HG02840 (cell line): ENCODE measurements at regions not wholly inside any gene's neighbourhood (a gene's known extent, or its start where the extent isn't known, plus 50 kb on each side); places are given as distances from the start of the nearest gene placed in this dataset.

Experiments
- ATAC-seq: cut with Tn5 transposase; IDR thresholded peaks from one replicate; pipeline ENCODE4 v1.9.1; 2021; ENCODE audit warnings: mild to moderate bottlenecking, moderate library complexity, moderate number of reproducible peaks; ENCODE audit not compliant: unreplicated experiment, low FRiP score

DNA sequence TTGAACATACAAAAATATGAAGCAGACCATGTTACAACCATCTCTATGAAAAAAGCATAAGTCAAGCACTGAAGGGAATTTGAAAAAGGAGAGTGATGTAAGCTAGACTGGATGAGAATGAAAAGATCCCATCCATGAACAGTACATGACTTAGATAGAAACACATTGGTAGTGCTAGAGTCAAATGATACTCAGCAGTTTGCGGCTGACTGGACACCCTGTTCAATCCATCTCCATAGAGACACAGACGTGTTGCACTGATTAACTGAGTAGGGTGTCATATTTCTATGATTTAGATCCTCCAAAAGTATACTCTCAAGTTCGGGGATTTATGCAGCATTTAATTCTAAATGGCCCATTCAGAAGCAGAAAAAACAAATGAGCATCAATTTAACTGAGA lies 674.3 kb upstream of the NRXN1 start:
- no peak for ATAC-seq

DNA sequence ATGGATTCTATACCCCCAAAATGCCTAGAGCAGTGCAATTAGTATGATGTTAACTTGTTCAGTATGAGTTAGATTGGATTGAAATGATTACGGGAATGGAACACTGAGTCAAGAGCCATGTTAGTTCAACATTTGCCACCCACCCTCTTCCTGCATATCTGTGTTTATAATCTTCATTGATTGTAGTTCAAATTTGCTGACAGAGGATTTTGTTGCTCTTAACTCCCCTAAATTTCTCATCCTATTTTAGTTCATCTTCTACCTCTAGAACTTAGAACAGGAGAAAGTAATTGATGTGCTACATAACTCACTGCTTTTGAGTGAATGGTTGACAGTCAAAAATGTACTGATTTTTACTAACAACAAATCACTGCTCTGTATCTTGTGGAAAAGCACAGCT lies 673.5 kb upstream of the NRXN1 start:
- ATAC-seq: no peak

DNA sequence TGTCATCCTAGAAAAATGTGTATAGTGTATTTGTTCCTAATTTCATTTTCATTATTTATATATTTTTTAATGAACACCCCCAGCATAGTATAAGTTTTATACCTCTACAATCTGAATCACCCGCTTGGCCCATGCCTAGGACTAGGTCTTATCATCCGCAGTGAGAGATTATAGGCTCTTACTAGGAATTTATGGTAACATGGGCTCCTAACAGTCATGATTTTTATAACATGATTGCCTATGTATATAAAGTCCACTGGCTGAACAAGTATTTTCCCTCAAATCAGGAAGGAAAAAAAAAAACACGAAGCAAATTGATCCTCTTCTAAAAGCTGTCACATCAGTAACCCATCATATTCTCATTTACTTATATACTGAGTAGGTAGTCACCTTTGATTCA lies 666.1 kb upstream of the NRXN1 start:
- ATAC-seq: no peak

DNA sequence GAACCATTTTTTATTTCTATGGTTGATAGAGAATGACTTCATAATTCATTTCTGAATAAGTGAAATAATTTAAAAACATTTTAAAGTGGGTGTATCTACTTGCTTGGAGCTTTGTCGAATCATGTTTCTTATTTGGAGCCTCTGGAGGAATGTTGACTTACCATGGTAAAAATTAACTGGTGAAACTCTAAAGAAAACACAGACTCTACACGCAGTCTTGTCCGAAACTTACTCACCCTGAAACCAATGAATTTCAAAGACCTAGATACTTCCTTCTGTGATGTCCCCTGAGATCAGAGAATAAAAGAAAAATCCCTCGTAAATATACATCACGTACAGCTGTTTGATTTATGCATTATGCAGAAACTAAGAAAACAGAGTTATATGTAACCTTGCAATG lies 665.2 kb upstream of the NRXN1 start:
- ATAC-seq: no peak

DNA sequence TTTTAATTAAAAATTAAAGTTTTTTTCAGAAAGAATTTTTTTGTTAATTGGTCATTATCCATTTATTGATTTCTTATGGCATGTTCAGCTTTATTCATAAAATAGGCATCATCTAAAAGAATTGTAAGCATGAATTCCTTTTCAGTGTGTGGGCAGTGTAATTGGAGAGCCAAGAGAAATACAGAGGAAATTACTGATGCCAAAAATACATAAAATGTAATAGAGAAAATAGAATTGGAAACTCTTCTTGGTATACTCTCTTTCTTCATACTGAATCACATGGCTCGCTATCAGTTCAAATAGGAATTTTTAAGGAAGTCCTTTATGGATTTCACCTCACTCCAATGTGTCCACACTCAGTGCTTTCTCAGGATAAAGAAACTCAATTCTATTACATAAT lies 663.6 kb upstream of the NRXN1 start:
- no peak for ATAC-seq

DNA sequence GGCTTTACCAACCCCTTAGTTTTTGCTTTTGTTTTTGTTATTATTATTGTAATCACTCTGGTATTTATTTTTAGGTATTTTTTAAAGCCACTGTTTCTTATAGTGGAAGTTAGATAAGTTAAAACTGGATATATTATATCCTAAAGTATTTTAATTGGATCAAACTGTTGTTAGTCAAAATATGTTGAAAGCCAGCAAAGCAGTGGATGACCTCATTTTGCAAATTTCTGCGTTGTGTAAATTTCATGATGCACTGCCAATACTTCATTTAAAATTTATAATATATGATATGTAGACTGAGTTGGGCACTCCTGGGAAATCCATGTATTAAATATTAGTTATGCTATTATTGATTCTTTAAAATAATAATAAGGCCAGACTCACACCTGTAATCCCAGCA lies 661.7 kb upstream of the NRXN1 start:
- no peak for ATAC-seq

DNA sequence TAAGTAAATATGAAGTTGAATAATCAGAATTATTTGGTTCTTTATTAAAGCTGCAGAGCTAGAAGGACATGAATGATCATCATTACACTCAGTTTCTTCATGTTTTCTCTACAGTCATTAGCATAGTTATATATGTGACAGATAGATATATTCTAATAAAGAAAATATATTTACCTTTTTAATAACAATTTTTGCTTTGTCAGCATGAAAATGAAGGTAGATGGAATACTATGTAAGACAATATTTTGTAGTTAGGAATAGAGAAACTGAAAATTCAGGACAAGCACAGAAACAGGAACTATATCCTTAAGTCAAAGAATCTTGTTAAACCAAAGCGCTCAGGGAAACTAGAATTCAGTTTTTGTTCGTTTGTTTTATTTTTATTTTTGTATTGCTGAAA lies 649.9 kb upstream of the NRXN1 start:
- ATAC-seq: no peak

DNA sequence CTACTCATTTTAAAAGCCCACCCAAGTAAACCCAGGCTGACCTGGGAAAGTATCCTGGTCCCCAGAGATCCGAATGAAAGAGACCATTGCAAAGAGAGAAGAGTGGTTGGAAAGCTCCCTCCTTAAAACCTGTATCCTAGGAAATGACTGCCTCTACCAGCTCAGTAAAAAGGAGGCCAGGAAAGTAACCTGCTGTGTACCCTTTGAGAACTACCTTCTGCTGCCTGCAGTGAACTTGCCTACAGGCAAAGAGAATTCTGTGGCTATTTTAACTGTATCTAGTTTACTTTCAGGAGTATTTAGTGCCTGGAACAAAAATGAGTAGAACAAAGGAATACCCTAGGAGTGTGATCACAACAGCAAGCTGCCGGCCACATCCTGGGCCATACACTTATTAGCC lies 641.7 kb upstream of the NRXN1 start:
- ATAC-seq: no peak

DNA sequence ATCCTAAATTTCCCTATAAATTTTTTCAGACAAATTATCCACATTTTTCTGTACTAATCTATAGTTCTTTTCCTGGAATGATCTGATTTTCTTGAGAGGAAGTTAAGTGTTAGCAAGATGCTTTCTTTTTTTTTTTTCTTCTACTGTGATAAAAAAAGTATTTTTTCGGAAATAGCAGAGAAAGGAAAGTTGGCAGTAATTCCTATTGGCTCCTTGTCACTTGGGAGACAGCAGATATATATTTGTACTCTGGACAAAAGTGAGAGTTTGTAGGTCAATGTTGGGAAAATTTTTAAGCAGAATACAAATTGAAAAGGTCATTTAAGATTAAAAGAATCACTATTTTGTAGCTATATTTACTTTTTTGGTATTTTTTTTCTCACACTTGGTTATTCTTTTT lies 635.7 kb upstream of the NRXN1 start:
- no peak for ATAC-seq

DNA sequence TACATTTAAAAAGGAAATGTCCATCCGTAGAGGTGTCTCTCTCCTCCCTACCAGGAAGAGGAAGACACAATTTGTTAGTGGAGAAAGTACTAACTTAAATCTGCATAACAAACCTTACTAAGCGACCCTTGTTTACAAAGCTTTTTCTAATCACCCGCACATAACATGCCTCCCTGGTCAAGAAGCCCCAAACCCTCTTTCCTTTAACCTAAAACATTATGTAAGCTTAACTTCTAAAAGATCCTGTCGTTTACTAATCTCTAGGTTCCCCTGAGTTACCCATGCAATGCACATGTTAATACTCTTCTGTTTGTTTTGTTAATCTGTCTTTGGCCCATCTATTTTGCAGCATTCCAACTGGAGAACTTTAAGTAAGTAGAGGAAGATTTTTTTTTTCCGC lies 630.3 kb upstream of the NRXN1 start:
- no peak for ATAC-seq

DNA sequence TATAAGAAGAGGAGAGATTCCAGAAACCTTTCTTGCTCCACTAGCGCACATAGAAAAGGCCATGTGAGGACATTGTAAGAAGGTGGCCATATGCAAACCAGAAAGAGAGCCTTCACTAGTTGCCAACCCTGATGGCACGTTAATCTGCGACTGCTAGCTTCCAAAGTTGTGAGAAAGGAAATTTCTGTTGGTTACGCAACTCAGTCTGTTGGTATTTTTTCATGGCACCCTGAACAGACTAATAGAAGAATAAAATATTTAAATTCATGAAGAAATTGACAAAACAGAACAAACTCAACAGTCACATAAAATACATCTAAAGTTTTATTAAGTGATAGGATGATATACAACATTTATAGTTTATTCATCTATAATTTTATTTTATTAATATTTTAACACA lies 625.9 kb upstream of the NRXN1 start:
- ATAC-seq: no peak

DNA sequence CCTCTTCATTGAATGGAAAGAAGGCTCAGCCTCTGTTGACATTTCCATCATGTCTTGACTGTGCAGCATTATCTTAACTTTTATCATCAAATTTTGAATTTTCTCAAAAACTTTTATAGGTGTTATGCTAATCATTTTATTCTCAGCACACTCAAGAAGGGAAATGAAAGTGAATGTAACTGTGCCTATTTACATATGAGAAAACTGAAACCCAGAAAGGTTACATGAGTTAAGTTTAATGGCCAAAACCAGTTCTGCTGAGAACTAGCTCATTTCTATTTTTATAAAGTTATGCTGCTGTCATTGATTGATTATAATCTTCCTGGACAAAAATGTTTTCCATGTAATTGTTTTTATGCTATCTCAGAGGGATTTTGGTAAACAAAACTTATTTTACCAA lies 618.8 kb upstream of the NRXN1 start:
- no peak for ATAC-seq

DNA sequence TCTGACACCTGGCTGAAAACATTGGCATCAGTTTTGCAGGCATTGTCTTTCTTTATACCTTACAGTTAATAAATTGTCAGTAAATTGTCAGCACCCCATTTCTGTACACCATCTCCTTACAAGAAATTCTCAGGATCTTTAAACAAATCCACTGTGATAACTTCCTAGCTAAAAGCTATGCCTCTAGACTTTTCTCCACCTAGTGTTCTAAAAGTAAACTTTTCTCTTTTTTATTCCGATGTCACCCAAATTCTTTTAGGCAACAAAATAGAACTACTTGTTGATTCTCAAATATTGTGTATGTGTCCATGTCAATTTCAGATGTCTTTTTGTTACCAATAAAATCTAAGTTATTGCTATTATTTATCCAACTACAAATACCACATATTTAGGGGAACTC lies 617.4 kb upstream of the NRXN1 start:
- no peak for ATAC-seq

DNA sequence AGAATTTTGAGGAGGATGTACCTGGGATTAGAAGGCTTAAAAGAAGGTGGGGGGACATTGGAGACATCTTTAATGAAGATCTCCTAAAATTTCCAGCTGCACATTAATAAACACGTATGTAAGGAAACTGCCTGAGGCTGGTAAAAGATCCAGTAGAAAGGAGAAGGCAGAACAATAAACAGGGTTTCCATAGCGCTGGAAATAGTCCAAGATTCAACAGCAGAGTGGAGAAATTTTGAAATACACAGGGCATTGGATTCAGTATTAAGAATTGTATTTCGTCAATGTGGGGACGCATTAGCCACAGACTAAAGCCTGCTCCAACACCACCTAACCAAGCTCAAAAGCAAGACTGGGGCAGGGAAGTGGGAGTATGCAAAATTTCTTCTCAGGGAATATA lies 606.9 kb upstream of the NRXN1 start:
- no peak for ATAC-seq

DNA sequence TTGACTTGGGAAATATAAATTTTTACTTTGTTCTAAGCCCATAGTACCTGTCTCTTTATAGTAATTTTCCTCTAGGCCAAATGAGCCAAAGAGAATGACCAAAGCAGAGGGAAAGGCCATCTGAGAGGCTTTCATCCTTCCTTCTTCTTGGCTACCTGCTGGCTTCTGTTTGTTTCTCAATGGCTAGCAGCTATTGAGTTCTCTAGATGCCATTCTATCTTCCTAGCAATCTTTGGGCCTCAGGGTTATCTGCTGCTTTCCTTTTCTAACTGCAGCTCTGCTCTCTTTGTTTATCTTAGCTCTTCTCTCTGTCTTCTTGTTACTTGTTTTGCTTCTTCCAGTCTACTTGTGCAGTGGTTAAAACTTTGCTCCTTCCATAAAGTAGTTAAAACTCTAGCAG lies 601.1 kb upstream of the NRXN1 start:
- ATAC-seq: no peak

DNA sequence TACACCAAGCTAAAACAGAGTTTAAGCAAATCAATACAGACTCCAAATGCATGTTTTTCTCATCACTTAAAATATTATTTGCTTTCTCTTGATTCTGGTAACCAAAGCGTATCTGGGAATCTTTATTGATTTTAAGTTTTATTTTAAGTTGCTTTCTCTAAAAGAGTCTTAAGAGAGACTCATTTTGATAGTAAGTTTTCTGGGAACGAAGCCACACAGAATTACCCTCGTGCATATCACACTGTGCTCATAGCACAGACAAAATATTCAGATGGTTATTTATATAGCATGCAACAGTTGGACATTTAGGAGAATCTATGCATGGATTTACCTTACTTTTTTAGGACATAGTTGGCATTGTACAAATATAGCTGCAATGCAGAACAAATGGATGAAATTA lies 597.5 kb upstream of the NRXN1 start:
- no peak for ATAC-seq

DNA sequence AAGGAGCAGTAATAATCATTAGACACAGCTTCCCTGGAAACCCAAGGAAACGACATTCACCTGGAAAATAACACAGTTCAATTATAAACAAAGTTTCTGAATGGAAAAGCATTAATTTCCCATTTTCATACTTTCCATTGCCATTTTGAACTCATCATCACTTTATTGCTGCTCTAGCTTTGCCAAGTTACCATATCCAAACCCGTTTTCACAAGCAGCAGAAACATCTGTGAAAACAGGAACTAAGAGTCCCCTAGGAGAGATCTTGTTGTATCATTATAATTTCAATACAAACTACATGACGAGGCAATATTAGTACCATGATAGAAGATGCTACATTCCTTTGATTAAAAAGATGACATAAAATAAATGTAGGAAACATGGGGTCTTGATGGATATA lies 597.0 kb upstream of the NRXN1 start:
- no peak for ATAC-seq

DNA sequence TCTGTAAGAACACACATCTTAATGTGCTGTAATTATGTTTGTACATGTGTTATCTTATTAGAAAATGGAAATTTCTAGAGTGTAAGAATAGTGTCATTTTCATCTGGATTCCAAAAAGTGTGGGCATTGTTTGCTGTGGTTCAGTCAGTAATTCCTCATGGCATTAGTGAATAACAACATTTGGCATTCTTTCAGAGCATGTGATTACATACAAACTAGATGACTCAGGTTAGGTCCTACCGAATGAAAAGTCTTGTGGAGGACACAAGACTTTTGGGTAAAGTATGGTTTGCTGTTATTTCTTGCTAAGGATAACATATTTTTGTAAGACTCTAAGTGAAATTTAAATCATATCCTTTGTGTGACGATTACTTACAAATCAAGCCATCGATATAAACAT lies 593.1 kb upstream of the NRXN1 start:
- ATAC-seq: no peak

DNA sequence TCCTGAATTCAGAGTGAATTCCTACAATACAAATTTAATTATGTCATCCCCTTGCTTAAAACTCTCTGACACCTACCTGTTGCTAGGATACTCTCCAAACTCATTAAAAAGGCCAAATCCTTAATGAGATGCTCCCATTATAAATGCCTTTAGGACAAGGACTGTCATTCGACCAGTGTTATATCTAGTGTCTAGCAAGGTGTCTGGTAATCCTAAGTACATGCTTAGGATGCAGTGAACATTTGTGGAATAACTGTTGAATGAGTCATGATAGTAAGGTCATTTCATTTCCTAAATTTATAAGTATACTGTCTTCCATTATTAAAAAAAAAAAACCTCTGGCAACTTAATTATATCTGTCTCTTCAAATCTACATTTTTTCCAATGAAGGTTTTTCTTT lies 588.9 kb upstream of the NRXN1 start:
- ATAC-seq: no peak

DNA sequence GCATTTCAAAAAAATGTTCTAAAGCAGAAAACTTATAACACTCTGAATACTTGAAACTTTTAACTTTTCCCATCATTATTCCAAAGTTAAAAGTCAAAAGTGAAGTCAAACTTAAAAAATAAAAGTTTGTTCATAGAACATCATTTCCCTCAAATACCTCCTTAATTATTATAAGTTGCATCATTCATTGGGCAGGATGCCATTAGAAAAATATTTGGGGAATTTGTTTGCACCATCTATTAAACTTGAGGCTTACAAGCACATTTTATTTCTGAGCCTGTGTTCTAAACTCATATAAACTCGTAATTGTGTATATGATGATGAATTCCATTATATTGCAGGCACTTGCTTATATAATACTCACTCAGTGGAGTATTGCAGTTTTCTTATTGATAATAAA lies 588.0 kb upstream of the NRXN1 start:
- ATAC-seq: no peak

DNA sequence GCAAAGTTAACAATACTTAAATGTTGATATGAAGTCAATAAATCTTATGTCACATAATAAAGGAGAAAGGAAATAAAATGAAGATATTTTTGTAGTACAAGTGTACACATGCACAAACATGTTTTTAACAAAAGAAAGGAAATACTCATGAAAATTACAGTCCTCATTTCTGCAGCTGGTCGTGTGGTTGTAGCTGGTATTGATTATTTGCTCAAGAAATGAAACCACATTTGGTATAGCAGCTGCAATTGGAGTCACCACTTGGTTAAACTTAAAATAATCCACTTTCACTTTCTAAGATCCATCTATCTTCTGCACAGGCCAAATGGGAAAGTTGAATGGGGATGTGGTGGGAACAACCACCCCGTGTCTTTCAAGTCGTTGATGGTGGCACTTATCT lies 580.5 kb upstream of the NRXN1 start:
- ATAC-seq: no peak

DNA sequence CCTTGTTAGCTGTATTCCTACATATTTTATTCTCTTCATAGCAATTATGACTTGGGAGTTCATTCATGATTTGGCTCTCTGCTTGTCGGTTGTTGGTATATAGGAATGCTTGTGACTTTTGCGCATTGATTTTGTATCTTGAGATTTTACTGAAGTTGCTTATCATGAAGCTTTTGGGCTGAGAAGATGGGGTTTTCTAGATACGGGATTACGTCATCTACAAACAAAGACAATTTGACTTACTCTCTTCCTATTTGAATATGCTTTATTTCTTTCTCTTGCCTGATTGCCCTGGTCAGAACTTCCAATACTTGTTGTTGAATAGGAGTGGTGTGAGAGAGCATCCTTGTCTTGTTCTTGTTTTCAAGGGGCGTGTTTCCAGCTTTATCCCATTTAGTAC lies 569.8 kb upstream of the NRXN1 start:
- no peak for ATAC-seq

DNA sequence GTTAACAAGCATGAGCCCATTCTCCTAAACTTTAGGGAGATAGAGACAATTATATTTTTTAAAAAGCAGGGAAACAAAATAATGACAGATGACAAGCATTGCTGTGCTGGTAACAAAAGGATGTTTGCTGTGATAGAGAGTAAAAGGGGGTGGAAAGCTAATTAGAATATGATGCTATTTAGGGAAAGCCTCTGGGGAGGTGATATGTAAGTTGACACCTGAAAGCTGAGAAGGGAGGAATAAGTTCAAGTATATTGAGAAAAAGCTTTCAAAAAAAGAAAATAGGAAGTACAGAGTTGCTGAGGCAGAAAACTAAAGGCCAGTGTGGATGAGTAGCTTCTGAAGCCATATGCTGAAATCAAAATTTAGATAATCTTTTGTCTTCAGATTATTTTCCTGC lies 565.2 kb upstream of the NRXN1 start:
- no peak for ATAC-seq

DNA sequence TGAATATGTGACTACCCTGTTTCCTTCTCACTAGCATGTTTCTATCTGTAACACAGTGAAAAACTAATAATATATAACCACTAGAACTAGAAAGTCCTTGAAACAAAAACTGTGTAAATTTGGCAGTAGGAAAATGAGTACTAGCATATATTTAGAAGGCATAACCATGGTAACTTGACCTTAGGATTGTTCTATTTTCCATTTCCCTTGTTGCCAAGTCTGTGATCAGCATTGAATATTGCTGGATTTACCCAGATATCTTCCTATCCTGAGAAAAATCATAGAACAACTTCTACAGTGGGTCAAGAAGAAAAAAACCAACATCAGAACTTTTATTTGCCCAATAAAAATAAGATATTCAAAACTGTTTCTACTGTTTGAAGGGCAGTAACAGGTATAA lies 563.9 kb upstream of the NRXN1 start:
- no peak for ATAC-seq
